ENCODE measurements at regions not wholly inside any gene's neighbourhood (a gene's known extent, or its start where the extent isn't known, plus 50 kb on each side); places are given as distances from the start of the nearest gene placed in this dataset.

- TF ChIP-seq CTCF (IDR thresholded peaks at IDR 0.05) (no peak), ESRRA (IDR thresholded peaks at IDR 0.05; ENCODE audit: borderline replicate concordance, low read length) (no peak), KDM1A (IDR thresholded peaks at IDR 0.05; ENCODE audit: low read depth) (no peak), CHD2 (IDR thresholded peaks at IDR 0.05; ENCODE audit: low read length, partially characterized antibody) (no peak), CHD4 (IDR thresholded peaks at IDR 0.05; ENCODE audit: borderline replicate concordance) (no peak), MAFK (IDR thresholded peaks at IDR 0.05; ENCODE audit: partially characterized antibody) (no peak), POLR2A (IDR thresholded peaks at IDR 0.05; ENCODE audit: low read length) (no peak)
Measured at GRCh38 chr3:4222574-4223175, 80.5 kb upstream of the SETMAR start.

Data from A549 (cell line).